ENCODE measurements at regions not wholly inside any gene's neighbourhood (a gene's known extent, or its start where the extent isn't known, plus 50 kb on each side); places are given as distances from the start of the nearest gene placed in this dataset.
"Not testable (repeated sequence)": the region's sequence is repeated elsewhere in the genome, so short reads cannot be mapped to it uniquely, and the experiment has no call there.

DNA sequence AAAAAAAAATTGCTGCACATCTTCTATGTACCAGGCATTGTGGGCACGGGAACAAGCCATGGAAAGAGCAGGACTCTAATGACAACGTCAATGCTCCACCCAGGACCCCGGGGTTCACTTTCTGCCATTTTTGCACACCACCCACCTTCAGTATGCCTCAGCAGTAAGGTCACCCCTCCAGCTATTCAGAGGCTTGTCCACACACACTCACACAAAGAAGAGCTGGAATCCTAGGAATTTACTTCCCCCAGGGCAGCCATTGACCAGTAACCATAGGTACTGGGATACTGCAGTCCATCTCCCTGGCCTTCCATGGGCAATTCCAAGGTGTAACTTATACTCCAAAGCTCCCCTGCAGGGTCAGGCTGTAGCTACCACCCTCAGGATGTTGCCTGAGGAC is 170.8 kb downstream of the SUCLG1 start:
- DNase-seq (ENCODE audit: low read depth), result no peak

DNA sequence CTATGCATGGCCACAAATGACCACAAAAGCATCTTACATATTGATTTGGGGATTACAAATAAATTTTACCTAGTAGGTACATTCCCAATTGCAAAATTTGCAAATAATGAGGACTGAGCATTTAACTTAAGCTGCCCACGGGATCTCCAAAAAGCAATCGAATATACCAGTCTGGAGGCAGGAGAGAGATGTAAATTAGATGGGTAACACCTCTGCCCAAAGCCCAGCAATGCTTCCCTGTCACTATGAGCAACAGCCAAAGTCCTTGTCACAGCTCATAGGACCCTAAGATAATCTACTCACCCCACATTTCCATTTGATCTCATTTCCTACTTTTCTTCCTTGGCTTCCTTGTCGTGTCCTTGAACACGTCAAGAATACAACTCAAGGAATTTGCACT is 172.2 kb downstream of the SUCLG1 start:
- no peak for DNase-seq (ENCODE audit: low read depth)

DNA sequence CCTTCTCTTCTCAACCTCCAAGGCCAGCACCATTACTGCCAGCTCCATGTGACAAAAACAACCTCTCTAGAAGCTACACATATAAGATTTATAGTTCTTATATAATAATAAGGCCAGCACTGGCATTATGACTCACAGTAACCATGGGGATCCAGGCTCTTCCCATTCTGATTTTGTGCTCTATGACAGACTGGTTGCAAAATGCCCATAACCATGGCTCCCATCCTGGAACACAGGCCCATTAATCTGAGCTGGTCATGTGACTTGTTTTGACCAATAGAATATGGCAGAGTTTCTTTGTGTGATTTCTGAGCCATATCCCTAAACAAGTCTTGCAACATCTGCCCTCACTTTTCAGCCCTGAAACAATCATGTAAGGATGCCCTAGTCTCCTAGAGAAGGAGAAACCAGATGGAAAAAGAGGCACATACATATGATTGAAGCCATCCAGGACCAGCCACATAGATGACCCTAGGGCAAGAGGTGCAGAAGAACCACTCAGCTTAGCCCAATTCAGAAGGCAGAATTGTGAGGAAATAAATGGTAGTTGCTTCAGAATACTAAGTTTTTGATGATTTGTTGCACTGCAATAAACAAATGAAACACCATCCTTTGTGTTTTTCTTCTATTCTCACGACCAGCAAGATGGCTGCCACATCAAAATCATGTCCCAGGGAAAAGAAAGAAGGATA is 173.9 kb downstream of the SUCLG1 start:
- no peak for DNase-seq (ENCODE audit: low read depth)

DNA sequence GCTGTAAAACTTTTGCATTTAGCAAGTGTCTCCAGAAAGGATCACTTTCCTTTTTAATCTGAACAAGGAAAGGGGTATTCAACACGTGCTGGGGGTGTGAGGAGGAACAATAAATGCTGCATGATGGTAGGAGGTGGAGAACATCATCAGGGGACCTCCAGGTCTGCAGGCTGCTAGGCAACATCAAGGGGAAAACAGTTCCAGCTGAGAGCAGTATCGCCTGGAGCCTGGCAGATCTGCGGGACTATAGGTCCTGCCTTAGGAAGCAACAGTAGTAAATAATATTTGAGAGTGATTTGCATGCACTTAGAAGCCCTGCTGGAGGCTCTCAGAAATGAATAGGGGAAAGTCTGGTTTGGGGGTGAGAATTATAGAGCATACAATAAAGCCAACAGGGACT is 175.6 kb downstream of the SUCLG1 start:
- no peak for DNase-seq (ENCODE audit: low read depth)

DNA sequence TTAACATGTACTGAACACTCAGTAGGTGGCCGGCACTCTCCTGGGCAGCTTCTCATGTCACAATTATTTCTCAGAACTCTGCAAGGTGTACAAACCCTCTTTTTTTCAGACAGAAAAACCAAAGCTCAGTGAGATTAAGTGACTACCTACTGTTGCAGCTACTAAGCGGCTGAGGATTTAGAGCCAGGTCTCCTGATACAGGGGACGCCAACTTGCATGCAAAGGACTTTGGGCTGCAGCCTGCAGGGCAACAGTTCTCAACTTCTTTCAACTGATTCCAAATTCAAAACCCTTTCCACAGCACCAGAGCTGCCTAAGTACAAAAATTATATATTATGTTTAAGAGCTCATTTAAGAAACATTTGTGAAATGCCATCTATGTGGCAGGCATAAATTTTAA is 177.6 kb downstream of the SUCLG1 start:
- DNase-seq (ENCODE audit: low read depth), result no peak

DNA sequence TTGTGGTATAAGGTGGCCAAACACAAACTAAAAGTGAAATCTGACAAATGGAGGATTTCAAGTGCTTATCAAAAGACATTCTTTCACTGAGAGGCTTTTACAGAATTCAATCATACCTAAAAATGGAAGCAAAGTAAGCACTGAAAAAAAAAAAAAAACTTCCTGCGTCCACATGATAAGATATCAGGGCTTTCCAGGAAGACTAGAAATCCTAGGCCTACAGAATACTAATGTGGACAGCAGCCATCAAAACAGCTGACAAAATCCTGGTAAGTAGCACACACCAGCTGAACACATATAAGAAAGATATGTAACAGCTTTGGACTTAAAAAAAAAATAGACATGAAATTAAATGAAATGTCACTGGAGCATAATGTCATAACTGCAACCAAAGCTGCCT is 178.2 kb downstream of the SUCLG1 start:
- DNase-seq (ENCODE audit: low read depth), result no peak

DNA sequence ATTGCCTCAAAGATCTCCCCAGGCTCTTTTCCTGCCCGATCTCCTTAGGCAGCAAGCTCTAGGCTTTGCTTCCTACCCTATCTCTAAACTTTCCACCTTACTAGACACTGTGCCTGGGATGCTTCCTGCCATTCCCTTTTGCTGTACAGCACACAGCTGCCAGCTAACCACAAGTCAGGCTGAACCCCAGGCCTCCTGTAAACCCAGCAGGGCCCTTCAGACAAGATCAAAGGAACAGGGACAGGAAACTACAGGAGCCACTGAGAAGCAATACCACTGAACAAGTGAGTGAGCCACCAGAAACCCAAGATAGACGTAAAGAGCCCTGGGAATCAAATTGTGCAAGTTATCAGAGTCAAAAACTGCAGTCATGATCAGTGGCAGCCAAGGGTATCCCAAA is 180.7 kb downstream of the SUCLG1 start:
- no peak for DNase-seq (ENCODE audit: low read depth)

DNA sequence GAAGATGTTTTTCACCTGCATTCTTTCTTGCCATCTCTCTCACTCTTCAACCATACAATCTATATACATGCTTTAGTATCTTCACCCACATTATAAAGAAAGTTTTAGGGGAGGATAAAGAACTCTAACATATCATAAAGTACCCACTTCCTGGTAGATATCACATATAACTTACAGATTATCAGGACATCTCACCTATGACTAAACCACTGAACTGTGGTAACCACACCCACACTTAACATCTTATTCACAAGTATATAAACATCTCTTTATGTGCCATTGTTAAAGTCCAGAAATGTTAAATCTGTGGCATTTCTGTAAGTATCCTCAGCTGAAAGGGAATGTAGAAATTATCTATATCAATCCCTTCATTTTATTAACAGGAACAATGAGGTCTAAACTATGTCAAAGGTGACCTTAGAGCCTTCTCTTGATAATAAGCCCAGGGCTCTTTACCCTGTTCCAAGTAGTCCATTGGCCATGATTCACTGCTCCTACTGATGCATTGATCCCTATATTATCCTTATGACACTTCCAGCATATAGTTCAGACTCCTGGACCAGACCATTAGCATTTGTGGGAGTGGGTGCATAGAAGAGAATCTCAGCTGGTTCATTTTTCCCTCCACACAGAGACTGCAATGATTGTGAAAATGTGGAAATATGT is 182.4 kb downstream of the SUCLG1 start:
- DNase-seq (ENCODE audit: low read depth), result no peak

DNA sequence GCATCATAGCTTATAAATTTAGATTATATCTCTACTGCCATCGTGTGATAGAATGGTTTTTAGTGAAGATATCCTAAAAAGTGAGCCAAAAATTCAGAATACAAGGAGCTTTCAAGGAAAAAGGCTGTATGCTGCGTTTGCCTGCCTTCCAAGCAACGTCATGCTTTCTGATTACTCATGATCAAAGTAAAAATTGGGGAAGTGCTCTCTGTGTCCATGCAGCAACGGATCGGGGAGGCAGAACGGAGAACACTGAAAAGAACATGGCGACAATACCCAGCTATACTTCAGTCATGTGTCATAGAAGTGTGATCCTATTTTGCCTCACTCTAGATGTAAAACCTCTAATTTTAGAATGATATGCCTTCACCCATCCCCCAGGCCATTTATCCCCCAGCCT is 185.7 kb downstream of the SUCLG1 start:
- no peak for DNase-seq (ENCODE audit: low read depth)

DNA sequence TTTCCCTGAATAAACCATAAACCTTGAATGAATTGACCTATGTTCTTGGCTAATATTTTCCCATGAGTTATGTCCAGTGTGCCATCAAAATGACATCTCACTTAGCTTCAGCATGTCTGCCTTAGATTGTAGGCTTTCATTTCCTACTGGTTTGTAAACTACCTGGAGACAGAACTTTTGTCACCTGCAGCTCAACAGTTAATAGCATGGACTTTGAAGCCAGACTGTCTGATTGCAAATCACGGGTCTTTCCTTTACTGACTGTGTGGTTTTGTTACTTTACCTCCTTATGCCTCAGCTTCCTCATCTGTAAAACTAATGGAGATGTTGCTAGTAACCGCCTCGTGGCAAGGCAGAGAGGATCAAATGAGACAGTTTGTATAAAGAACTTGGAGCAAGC is 187.1 kb downstream of the SUCLG1 start:
- DNase-seq (ENCODE audit: low read depth), result no peak

DNA sequence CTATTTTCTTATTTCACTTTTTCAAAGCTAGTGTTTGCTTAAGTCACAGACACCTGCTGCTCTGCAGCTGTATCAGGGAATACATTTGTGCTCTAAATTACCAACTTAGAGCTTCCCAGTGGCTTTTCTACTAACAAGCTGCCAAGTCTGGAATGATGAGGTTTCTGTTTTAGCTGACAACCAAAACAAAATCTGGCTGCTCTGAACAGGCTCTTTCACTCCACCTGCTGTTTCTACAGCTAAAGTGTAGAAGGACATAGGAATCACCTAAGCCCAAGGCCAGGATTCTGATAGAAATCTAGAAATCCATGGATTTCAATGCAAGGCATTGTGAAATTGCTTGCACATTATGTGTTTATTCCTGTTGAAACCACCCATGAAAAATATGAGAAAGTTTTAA is 201.2 kb downstream of the SUCLG1 start:
- no peak for DNase-seq (ENCODE audit: low read depth)

DNA sequence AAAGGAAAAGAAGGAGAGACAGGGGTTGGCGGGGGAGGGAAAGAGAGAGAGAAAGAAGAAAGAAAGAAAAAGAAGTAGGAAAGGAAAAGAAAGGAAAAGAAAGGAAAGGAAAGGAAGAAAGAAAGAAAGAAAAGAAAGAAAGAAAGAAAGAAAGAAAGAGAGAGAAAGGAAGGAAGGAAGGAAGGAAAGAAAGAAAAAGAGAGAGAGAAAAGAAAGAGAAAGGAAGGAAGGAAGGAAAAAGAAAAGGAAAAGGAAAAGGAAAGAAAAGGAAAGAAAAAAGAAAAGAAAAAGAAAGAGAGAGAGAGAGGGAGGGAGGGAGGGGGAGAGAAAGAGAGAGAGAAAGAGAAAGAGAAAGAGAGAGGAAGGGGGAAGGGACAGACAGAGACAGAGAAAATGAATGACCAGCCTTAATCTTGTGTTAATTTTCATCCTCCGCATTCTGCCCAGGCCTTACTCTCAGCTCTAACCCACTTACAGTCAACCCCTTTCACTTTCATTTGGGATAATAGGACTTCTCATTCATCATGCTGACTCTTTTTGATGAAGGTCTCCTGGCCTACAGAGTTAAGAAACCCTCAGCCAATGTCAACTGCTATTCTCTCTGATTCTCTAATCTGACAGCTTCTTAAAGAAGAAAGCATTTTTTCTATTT is 207.3 kb downstream of the SUCLG1 start:
- no peak for DNase-seq (ENCODE audit: low read depth)

DNA sequence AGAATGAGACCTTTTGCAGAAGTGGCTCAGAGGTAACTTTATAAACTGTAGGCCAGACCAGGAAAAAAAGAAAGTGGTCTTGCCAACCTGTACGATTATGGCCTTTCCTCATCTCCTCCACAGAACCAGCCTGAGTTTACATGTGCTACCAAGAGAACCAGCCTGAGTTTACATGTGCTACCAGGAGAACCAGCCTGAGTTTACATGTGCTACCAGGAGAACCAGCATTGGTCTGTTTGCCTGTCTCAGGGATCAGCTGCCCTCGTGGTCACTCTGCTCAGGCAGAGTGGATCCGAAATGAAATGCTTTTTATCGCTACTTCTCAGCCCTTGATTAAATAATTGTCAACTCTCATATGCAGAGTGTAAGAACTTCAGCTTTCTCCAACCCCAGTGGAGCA is 209.9 kb downstream of the SUCLG1 start:
- DNase-seq (ENCODE audit: low read depth), result no peak

DNA sequence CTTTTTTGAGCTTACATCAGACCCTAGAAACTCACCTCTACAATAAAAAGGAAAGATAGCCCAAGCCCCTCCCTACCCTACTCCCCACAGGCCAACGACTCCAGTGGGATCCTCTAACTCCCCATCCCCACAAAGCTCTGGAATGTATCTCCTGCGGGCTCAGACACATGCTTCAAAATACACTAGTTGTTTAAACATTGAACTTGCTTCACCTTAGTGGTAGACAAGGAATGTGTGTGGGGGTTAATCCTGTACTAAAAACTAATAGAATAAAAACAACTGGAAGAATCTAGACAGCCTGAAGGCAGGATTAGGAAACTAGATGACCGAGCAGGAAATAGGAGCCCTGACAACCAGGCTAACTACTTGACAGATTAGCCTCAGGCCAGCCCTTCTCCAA is 211.5 kb downstream of the SUCLG1 start:
- no peak for DNase-seq (ENCODE audit: low read depth)

DNA sequence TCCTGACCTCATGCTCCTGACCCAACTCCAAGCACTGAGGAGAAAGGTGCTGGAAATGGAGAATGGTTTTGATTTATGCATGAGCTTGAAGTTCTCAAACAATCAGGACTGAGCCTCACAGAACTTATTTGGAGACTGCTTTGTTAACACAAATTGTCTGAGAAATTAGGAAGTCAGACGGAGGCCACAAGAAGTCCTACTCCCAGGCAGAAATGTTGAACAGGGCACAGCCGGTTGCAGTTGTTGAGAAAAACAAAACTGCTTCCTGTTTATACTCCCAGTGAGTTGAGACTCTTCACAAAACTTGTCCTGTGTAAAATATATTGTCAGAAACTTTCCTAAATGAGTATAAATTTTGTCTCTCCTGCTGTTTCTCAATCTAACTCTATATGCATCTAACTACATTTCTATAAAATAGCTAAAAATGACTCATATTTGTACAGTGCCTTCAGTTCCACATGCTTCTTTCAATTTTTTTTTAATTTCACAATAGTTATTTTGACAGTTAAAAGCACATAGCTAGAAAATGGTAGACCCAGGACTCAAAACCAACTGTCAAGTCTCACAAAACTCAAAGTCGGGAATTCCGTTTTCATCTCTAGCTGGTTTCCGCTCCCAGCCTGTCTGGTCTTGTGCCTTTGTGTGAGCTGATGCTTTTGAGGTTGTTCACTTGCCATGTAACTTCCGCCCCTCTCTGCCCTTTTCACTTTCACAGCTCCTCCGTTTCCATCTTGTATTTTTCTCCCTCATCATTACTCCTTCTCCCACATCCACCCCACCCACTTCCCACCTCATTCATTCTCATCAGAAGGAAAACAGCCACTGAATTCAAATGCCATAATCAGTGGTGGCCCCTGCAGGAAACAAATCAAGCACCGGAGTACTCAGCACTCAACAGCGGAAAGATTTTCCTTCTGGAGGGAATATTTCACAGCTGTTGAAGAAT is 215.0 kb downstream of the SUCLG1 start:
- DNase-seq (ENCODE audit: low read depth), result no peak

DNA sequence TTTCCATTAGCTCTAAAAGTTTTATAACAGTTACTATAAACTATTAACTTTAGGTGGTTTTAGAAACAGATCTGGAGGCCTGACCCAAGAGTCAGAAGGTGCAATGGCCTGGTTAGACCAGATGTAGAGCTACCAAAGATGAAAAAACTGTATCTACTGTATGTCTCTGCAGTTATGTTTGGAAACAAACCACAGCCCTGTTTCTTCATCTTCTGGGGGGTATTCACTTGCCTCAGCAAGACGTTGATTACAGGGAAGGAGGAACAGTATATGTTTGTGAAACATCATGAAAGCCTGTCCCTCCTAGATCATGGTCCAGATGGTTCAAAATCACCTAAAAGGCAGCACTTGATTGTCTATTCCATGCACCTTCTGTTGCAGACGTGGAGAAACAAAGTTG is 220.2 kb downstream of the SUCLG1 start:
- DNase-seq (ENCODE audit: low read depth), result no peak

DNA sequence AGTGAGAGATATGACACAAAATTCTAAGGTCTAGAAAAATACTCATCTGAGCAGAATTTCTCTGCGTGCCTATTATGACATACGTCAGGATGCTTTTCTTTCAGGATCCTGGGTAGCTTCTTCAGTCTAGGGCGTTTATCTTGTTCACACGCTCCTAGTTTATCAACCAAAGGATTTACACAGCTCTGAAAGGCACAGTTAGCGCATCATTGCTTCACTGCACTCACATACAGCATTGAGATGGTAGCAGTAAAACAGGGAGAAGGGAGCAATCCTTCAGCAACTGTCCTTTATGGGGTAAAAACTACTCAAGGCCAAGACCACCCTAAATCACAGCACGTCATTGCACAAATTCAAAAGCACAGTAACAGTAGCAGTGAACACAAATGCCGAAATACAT is 222.8 kb downstream of the SUCLG1 start:
- DNase-seq (ENCODE audit: low read depth), result no peak

DNA sequence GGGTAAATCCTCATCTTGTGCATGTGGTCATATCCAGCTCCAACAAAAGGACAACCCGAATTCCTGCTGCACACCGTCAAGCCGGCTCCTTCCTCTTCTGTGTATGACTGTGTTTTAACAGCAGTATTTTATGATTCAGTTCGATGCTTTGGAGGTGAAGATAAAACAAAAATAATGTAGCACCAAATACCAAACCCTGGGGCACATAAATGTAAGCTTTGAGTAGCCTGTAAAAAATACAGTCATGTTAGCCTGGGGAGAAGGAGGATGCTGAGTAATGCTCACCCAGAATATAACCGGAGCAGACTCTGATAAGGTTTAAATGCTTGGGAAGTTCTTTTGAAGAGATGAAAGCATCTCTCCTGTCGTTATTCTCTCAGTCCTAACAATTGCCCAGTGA is 225.0 kb downstream of the SUCLG1 start:
- DNase-seq (ENCODE audit: low read depth), result no peak

DNA sequence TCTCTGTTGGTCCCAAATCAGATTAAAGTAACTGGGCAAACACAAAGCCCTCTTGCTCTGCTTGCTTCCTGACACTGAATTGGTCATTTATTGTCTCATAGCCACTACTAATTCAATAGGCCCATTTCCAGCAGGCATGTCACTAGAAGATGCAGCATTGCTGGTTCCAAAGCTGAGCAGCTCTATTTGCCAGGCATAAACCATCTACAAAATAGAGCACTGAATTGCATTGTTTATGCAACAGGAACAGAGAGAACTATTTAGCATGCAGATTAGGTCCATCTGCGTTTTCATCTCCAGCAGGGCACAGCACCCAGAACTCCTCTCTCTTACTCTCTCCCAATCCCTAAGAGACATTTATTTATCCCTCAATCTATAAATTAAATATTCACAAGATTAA is 227.6 kb downstream of the SUCLG1 start:
- no peak for DNase-seq (ENCODE audit: low read depth)

DNA sequence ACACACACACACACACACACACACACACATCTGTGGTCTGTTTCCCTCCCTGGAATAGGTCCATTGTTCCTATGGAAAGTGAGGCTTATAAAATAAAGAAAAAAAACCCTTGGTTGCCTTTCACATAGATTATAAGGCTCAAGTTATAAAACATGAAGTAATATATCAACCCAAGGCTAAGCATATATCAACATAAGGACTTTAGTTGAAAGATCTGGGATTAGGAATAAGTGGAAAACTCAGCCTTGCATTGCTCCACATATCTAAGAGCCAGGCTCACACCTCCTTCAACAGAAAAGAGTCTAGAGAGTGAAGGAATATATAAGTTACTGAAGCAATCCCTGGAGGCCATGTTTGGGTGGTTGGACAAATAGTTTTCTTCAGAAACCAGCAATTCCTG is 235.0 kb downstream of the SUCLG1 start:
- no peak for DNase-seq (ENCODE audit: low read depth)

DNA sequence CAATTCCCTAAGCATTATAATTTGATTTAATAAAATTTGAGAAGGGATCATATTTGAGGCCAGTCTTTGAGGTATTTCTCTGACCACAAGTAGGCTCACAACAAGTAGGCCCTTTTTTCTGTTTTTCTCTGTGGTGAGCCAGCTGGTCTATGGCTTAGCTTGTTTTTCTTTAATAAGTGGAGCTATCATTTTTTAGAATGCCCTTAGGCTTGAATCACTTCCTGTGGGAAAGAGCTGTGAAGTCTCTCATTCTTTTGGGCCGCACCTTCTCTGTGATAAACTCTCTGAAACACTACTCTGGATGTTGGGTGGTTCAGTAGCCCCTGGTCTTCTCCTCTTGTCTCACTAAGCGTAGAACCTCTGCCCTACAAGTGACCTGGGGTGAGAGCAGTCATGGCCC is 235.9 kb downstream of the SUCLG1 start:
- DNase-seq (ENCODE audit: low read depth), result peak; percentile 24

DNA sequence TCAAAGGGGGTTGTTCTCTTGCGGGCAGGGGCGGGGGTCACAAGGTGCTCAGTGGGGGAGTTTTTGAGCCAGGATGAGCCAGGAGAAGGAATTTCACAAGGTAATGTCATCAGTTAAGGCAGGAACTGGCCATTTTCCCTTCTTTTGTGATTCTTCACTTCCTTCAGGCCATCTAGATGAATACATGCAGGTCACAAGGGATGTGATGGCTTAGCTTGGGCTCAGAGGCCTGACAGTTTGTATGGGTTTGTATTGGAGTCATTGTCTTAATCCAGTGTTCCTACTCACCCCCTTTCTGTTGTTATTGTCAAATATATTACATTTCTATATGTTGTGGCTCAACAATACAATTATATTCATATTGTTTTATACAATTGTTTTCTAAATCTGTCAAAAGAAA is 238.0 kb downstream of the SUCLG1 start:
- DNase-seq (ENCODE audit: low read depth), result not testable (repeated sequence)

DNA sequence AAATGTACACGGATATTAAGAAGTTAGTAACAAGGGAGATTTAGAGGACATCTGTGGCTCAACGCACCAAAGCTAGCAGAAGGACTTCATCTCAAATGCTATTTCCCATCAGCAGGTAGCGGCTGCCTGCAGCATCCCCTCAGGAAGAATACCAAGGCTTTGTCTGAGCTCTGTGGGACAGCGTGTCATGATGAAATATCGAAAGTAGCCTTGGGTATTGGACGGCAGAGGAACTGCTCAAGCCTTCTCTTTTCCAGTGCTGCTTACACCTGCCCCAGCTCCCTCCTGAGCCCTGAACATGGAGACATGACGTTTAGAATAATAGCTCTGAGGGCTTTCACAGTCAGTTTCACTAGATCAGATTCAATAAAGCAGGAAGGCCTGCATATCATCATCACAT is 241.6 kb downstream of the SUCLG1 start:
- DNase-seq (ENCODE audit: low read depth), result no peak

Measured in HS-5 (cell line).